Erythroblast (primary cell): ENCODE measurements at regions not wholly inside any gene's neighbourhood (a gene's known extent, or its start where the extent isn't known, plus 50 kb on each side); places are given as distances from the start of the nearest gene placed in this dataset.

ENCODE experiments used
- GATA1 ChIP-seq: IDR thresholded peaks from 2 replicates; pipeline ENCODE4 v1.6.1; 2011; ENCODE audit warnings: low read depth, mild to moderate bottlenecking, control low read depth, low read length, moderate library complexity
- POLR2A ChIP-seq: IDR thresholded peaks from 2 replicates; pipeline ENCODE4 v1.6.1; 2011; ENCODE audit warnings: mild to moderate bottlenecking, low read length

DNA sequence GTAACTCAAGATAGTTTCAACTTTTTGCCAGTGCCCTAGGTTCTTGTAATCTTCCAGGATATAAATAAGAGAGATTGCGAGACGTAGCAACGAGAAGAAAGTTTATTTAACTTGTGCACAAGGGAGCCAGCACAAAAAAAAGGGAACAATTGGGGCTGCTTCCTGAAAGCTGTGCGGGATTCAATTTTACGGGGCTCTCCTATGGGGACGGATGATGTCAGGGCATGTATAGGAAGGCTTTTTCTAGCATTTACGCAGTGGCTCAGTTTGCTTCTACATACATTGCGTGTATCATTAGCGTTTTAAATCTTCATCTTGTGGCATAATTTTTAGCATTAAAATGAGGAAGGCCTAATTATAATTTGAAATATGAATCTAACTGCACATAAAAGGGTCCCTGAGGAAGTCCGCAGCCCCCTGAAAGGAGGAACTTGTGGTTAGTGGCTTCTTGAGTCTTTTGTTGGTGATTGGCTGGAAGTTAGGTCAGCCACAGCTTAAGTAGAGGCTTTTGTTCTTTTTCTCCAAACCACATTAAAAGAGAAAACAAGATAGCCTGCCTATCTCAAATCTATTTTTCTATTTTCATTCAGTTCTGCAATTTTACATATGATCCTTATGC, 668.2 kb upstream of the NDST4 start:
- TF ChIP-seq POLR2A (no peak), GATA1 (no peak)
